HepG2 (cell line): ENCODE measurements at regions not wholly inside any gene's neighbourhood (a gene's known extent, or its start where the extent isn't known, plus 50 kb on each side); places are given as distances from the start of the nearest gene placed in this dataset.
A peak's percentile ranks its signal among the peaks of the same experiment; 100 is the strongest.

Source experiments
- ATAC-seq: fragments of 200-7000 bp; cut with Tn5 transposase; 3 replicates; pipeline ENCODE4 v1.9.1; 2020; ENCODE audit warnings: mild to moderate bottlenecking, moderate library complexity
- BruUV-seq: library from RNA; stranded (reverse); fragments of 400-500 nt; replicated peaks from 2 replicates; lab custom pipeline; 2021; lab: Mats Ljungman, UMichigan
- CTCF ChIA-PET: fragments of 300-600 bp; formaldehyde crosslinking; extraction: SDS; loops from one replicate; lab custom pipeline; 2021; ENCODE audit warnings: low total read pairs, inconsistent platforms, low intra/inter-chr PET ratio; lab: Yijun Ruan, JAX
- POLR2A ChIA-PET: fragments of 350-600 bp; sonication (Branson Sonifier 250); formaldehyde crosslinking; loops from one replicate; lab custom pipeline; 2020; ENCODE audit warnings: antibody characterized with exemption, inconsistent platforms; lab: Yijun Ruan, JAX
- DNase-seq: peaks from one replicate; pipeline ENCODE4 v3.0.0-alpha.2; 2015; ENCODE audit warnings: low spot score
- FAIRE-seq: peaks from 3 replicates; lab custom pipeline; 2011; peaks lifted over from hg19 to GRCh38; lab: Jason Lieb, UNC
- H2AFZ ChIP-seq: one replicate; pipeline ENCODE4 v1.6.1; 2011; ENCODE audit warnings: low read length, inconsistent platforms
- H3K27ac ChIP-seq: fragments of 300-600 bp; 3 replicates; pipeline ENCODE4 v1.8.0; 2011; ENCODE audit warnings: mixed run types, mild to moderate bottlenecking, mixed read lengths, low read length, inconsistent platforms; ENCODE audit not compliant: insufficient read depth; ENCODE audit errors: extremely low read length
- H3K27me3 ChIP-seq, 2 experiments: fragments of 200-600 bp in 1 of 2; 2 replicates in 1 of 2; 3 replicates in 1 of 2; pipeline versions ENCODE4 v1.6.0 to v1.8.0; 2011; ENCODE audit warnings: low read length in 2 of 2, mild to moderate bottlenecking in 2 of 2, moderate library complexity in 2 of 2, inconsistent platforms in 1 of 2; ENCODE audit not compliant: insufficient read depth in 2 of 2, control insufficient read depth in 1 of 2
- H3K36me3 ChIP-seq, 2 experiments: fragments of 200-600 bp in 1 of 2; replicated peaks in 1 of 2; 2 replicates in 1 of 2; 3 replicates in 1 of 2; pipeline versions ENCODE4 v1.5.1 to v1.8.0; 2011; ENCODE audit warnings: low read length in 2 of 2, inconsistent platforms in 1 of 2; ENCODE audit not compliant: insufficient read depth in 2 of 2, control insufficient read depth in 1 of 2
- H3K4me1 ChIP-seq: 2 replicates; pipeline ENCODE4 v1.5.1; 2012; ENCODE audit warnings: low read length, inconsistent platforms; ENCODE audit not compliant: insufficient read depth
- H3K4me2 ChIP-seq: 2 replicates; pipeline ENCODE4 v1.6.0; 2011; ENCODE audit warnings: low read depth, low read length, inconsistent platforms
- H3K4me3 ChIP-seq, 3 experiments: fragments of 200-600 bp in 1 of 3; sonication (generic), shearing (Covaris generic) in 1 of 3; replicated peaks in 1 of 3; 2 replicates each; pipeline ENCODE4 v1.5.1; 2011 to 2016; ENCODE audit warnings: low read length in 3 of 3, inconsistent platforms in 2 of 3, low read depth in 2 of 3, mild to moderate bottlenecking in 2 of 3, control low read depth in 1 of 3, mixed read lengths in 1 of 3; ENCODE audit not compliant: insufficient read depth in 1 of 3
- H3K79me2 ChIP-seq: one replicate; pipeline ENCODE4 v1.6.1; 2011; ENCODE audit warnings: low read length, inconsistent platforms; ENCODE audit not compliant: insufficient read depth
- H3K9ac ChIP-seq: 2 replicates; pipeline ENCODE4 v1.6.0; 2011; ENCODE audit warnings: mild to moderate bottlenecking, low read depth, low read length, inconsistent platforms; ENCODE audit not compliant: insufficient read depth
- H3K9me3 ChIP-seq: 2 replicates; pipeline ENCODE4 v1.5.1; 2012; ENCODE audit warnings: mild to moderate bottlenecking, low read length
- H4K20me1 ChIP-seq: 2 replicates; pipeline ENCODE4 v1.6.0; 2011; ENCODE audit warnings: inconsistent platforms, mild to moderate bottlenecking, low read length, moderate library complexity; ENCODE audit not compliant: insufficient read depth
- BRF2 ChIP-seq: sonication (generic); formaldehyde crosslinking; IDR thresholded peaks from 2 replicates; pipeline ENCODE4 v1.8.1; 2022; ENCODE audit warnings: mild to moderate bottlenecking, missing genetic modification reagents
- CREM ChIP-seq, 2 experiments: sonication (generic) in 1 of 2; formaldehyde crosslinking in 1 of 2; IDR thresholded peaks; 2 replicates each; pipeline versions ENCODE4 v1.4.0 to v1.6.1; 2016 to 2020; ENCODE audit warnings: antibody characterized with exemption in 1 of 2, mild to moderate bottlenecking in 1 of 2, missing genetic modification reagents in 1 of 2
- DNMT3B ChIP-seq: conservative IDR thresholded peaks from 2 replicates; pipeline ENCODE4 v1.6.1; 2016; ENCODE audit warnings: missing biosample characterization, control low read depth
- GATA4 ChIP-seq: sonication (generic); IDR thresholded peaks from 2 replicates; pipeline ENCODE4 v1.6.1; 2016; ENCODE audit warnings: antibody characterized with exemption, low read depth, borderline replicate concordance
- KLF16 ChIP-seq, 2 experiments: sonication (generic) in 1 of 2; formaldehyde crosslinking in 1 of 2; IDR thresholded peaks; 2 replicates each; pipeline versions ENCODE4 v1.6.1 to v1.8.0; 2016 to 2023; ENCODE audit warnings: missing genetic modification reagents in 2 of 2, missing compliant biosample characterization in 1 of 2
- MAFF ChIP-seq: IDR thresholded peaks from 2 replicates; pipeline ENCODE4 v1.6.1; 2011; ENCODE audit warnings: low read depth, low read length, improper control_type of control experiment
- MAFK ChIP-seq, 2 experiments: IDR thresholded peaks in 1 of 2; conservative IDR thresholded peaks in 1 of 2; 2 replicates each; pipeline ENCODE4 v1.6.1; 2011; ENCODE audit warnings: improper control_type of control experiment in 2 of 2, low read length in 2 of 2
- PBX3 ChIP-seq: sonication (generic); formaldehyde crosslinking; IDR thresholded peaks from 2 replicates; pipeline ENCODE4 v1.8.1; 2023; ENCODE audit warnings: missing genetic modification reagents, inconsistent platforms, borderline replicate concordance
- SIX1 ChIP-seq: sonication (generic); formaldehyde crosslinking; IDR thresholded peaks from 2 replicates; pipeline ENCODE4 v1.4.0; 2020; ENCODE audit warnings: missing genetic modification reagents, borderline replicate concordance
- TCF12 ChIP-seq, 2 experiments: fragments of 450-650 bp in 1 of 2; sonication (generic) in 1 of 2; formaldehyde crosslinking in 1 of 2; IDR thresholded peaks; 2 replicates each; pipeline versions ENCODE4 v1.6.1 to v1.8.0; 2017 to 2022; ENCODE audit warnings: antibody characterized with exemption in 1 of 2, mild to moderate bottlenecking in 1 of 2, missing genetic modification reagents in 1 of 2, moderate library complexity in 1 of 2
- YEATS4 ChIP-seq: sonication (generic); formaldehyde crosslinking; IDR thresholded peaks from 2 replicates; pipeline ENCODE4 v1.4.0; 2020; ENCODE audit warnings: missing genetic modification reagents, borderline replicate concordance
- ZFP36L2 ChIP-seq: sonication (generic); formaldehyde crosslinking; IDR thresholded peaks from 2 replicates; pipeline ENCODE4 v1.4.0; 2020; ENCODE audit warnings: missing genetic modification reagents
- ZMAT3 ChIP-seq: sonication (generic); formaldehyde crosslinking; conservative IDR thresholded peaks from 2 replicates; pipeline ENCODE4 v1.7.0; 2021; ENCODE audit warnings: missing genetic modification reagents
- ZNF503 ChIP-seq: sonication (generic); formaldehyde crosslinking; IDR thresholded peaks from 2 replicates; pipeline ENCODE4 v1.4.0; 2020; ENCODE audit warnings: missing genetic modification reagents
- ZNF563 ChIP-seq: sonication (generic); formaldehyde crosslinking; IDR thresholded peaks from 2 replicates; pipeline ENCODE4 v1.8.0; 2022; ENCODE audit warnings: mild to moderate bottlenecking, moderate library complexity, missing genetic modification reagents
- WGBS: methylation state at CpG from one replicate; pipeline ENCODE4 v1.1.6; 2017; ENCODE audit warnings: low lambda C conversion rate; 5-methylcytosine and 5-hydroxymethylcytosine counted together
- in situ Hi-C: cut with HindIII; loops from 2 replicates; pipeline ENCODE4 v1.10.0; 2017; ENCODE audit warnings: low pct_unique_long_range_greater_than_20kb; ENCODE audit not compliant: extremely low pct_ligation_motif_present
- intact Hi-C: fragments of 100-400 bp; cut with micrococcal nuclease; formaldehyde crosslinking; loops from one replicate; pipeline ENCODE4 v1.10.0; 2022; ENCODE audit not compliant: unreplicated experiment

- H3K36me3 ChIP-seq, result no peaks in the 10 kb centered on the region
- intact Hi-C loops (no loop called here), in situ Hi-C loops (no loop called here)
- no peak overlapping the region for H3K27ac ChIP-seq
- no peak overlapping the region for H2AFZ ChIP-seq
- no peaks in the 10 kb centered on the region for H3K9me3 ChIP-seq
- no peak for DNase-seq
- H3K79me2 ChIP-seq, result no peaks in the 10 kb centered on the region
- WGBS, result 12% methylated on average over 4 of the region's 4 CpGs
- H3K27me3 ChIP-seq, result no peaks in the 10 kb centered on the region
- TF ChIP-seq TCF12 (IDR thresholded peaks at IDR 0.05) (no peak), TCF12 (CRISPR knock-in tag; IDR thresholded peaks at IDR 0.05) (no peak), MAFF (peak; percentile 90), MAFK (conservative IDR thresholded peaks at IDR 0.05 in 1 of 2, IDR thresholded peaks at IDR 0.05 in 1 of 2; ENCODE audit: low read length in 2 of 2) (peak; percentile 86 to 92; a peak in 3 of 4 replicates)
- H3K4me3 ChIP-seq, result no peak overlapping the region
- ChIA-PET POLR2A (no interaction called here), CTCF (no interaction called here)
- ATAC-seq, result no peak
- no peaks in the 10 kb centered on the region for H3K4me1 ChIP-seq
- no peak overlapping the region for H3K9ac ChIP-seq
- H3K4me2 ChIP-seq, result no peak overlapping the region
- H4K20me1 ChIP-seq, result no peaks in the 10 kb centered on the region
- BruUV-seq, result no TSS peak
- FAIRE-seq, result no peak
These were observed 830.8 kb downstream of the LUZP2 start for GRCh38 chr11:25327656-25328055.

- no peak for FAIRE-seq
- H3K9ac ChIP-seq, result no peak overlapping the region
- TF ChIP-seq BRF2 (CRISPR knock-in tag) (no peak), GATA4 (no peak), ZMAT3 (CRISPR knock-in tag) (no peak), CREM (IDR thresholded peaks at IDR 0.05) (no peak), CREM (CRISPR knock-in tag; IDR thresholded peaks at IDR 0.05) (no peak), KLF16 (CRISPR knock-in tag; IDR thresholded peaks at IDR 0.05) (no peak), ZFP36L2 (CRISPR knock-in tag) (no peak), ZNF503 (CRISPR knock-in tag) (no peak), YEATS4 (CRISPR knock-in tag) (no peak), DNMT3B (no peak), SIX1 (CRISPR knock-in tag) (no peak), ZNF563 (no peak), PBX3 (CRISPR knock-in tag) (no peak)
These were observed 842.4 kb downstream of the LUZP2 start for GRCh38 chr11:25339281-25339680.

More at GRCh38 chr11:25339281-25339680, 842.4 kb downstream of the LUZP2 start:
- ATAC-seq, result no peak
- WGBS, result 46% methylated on average over 4 of the region's 4 CpGs
- H3K4me3 ChIP-seq, result no peak overlapping the region
- H3K36me3 ChIP-seq, result no peaks in the 10 kb centered on the region
- in situ Hi-C loops, result no loop called here
- no peak for DNase-seq
- H3K27ac ChIP-seq, result no peak overlapping the region
- CTCF ChIA-PET, result no interaction called here
- no peak overlapping the region for H2AFZ ChIP-seq
- no peaks in the 10 kb centered on the region for H4K20me1 ChIP-seq
- intact Hi-C loops, result no loop called here
- POLR2A ChIA-PET, result no interaction called here
- BruUV-seq, result no TSS peak
- H3K4me1 ChIP-seq, result no peaks in the 10 kb centered on the region
- no peaks in the 10 kb centered on the region for H3K79me2 ChIP-seq
- H3K4me2 ChIP-seq, result no peak overlapping the region
- H3K27me3 ChIP-seq, result no peaks in the 10 kb centered on the region
- H3K9me3 ChIP-seq, result no peaks in the 10 kb centered on the region
